Left ventricle myocardium superior (tissue), 1 donor: ENCODE measurements at regions not wholly inside any gene's neighbourhood (a gene's known extent, or its start where the extent isn't known, plus 50 kb on each side); places are given as distances from the start of the nearest gene placed in this dataset.

ENCODE experiments used
- ATAC-seq: fragments of 200-7000 bp; cut with Tn5 transposase; one replicate; pipeline ENCODE4 v1.9.1; 2020; ENCODE audit warnings: mild to moderate bottlenecking, moderate library complexity
- DNase-seq: peaks from one replicate; pipeline ENCODE4 v3.0.0-alpha.2; 2020
- intact Hi-C: fragments of 100-400 bp; cut with micrococcal nuclease; formaldehyde crosslinking; loops from one replicate; pipeline ENCODE4 v1.11.0; 2022
- donor health status: DM: no; HTN: yes; CAD: no; lungs with severe emphysema.

GRCh38 chr4:182973941-182974340, 56.8 kb upstream of the DCTD start:
- ATAC-seq = no peak
- no peak for DNase-seq
- intact Hi-C loops = no loop called here

GRCh38 chr4:182973511-182973911, 56.3 kb upstream of the DCTD start:
- no peak for ATAC-seq
- intact Hi-C loops = no loop called here
- DNase-seq = no peak

- intact Hi-C loops = no loop called here
- DNase-seq = no peak
- ATAC-seq = no peak
Measured at GRCh38 chr4:182971702-182972101, 54.5 kb upstream of the DCTD start.

GRCh38 chr4:182969651-182970279, 52.6 kb upstream of the DCTD start:
- intact Hi-C loops = no loop called here
- ATAC-seq = no peak
- DNase-seq = no peak

GRCh38 chr4:182968917-182969650, 51.9 kb upstream of the DCTD start:
- intact Hi-C loops = no loop called here
- ATAC-seq = no peak
- DNase-seq = no peak

- intact Hi-C loops = no loop called here
- DNase-seq (no peak), ATAC-seq (no peak)
Measured at GRCh38 chr4:182967403-182967802, 50.2 kb upstream of the DCTD start.
